GM12801 (cell line): ENCODE measurements at regions not wholly inside any gene's neighbourhood (a gene's known extent, or its start where the extent isn't known, plus 50 kb on each side); places are given as distances from the start of the nearest gene placed in this dataset.

Experiments
- TF ChIP-seq, protein P1 (sequence below): IDR thresholded peaks from one replicate; pipeline ENCODE4 v1.5.1; 2011; ENCODE audit warnings: control low read depth; ENCODE audit not compliant: insufficient read length; ENCODE audit errors: extremely low read depth

DNA sequence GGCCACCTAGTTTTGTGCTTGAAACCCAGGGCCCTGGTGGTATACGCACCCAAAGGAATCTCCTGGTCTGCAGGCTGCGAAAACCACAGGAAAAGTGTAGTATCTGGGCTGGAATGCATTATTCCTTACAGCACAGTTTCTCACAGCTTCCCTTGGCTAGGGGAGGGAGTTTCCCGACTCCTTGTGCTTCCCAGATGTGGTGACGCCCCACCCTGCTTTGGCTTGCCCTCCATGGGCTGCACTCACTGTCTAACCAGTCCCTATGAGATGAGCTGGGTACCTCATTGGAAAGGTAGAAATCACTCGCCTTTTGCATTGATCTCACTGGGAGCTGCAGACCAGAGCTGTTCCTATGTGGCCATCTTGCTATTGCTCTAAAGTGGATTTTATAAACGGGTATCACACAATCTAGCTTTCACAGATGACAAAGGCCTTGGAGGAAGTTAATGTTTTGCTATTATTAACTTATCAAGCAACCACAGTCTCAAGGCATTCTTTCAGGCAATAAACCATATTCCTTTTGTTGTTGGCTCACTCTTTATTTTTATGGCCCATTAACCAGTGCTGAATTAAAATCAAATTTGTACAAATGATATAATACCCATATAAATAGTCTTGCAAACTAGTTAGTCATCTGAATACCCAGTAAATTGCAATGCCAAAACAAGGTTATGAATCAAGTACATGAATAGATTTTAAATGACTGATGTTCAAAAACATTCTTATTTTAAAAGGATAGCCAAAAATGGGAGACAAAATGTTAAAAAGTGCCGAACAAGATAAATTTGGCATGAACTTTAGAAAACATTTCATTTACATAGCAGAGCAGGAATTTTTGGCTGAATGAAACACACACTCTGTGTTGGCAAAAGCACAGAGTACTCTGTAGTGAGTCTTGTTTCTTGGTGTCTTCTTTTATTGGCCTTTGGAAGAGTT is 475.4 kb upstream of the ARGLU1 start:
- TF ChIP-seq, protein P1, sequence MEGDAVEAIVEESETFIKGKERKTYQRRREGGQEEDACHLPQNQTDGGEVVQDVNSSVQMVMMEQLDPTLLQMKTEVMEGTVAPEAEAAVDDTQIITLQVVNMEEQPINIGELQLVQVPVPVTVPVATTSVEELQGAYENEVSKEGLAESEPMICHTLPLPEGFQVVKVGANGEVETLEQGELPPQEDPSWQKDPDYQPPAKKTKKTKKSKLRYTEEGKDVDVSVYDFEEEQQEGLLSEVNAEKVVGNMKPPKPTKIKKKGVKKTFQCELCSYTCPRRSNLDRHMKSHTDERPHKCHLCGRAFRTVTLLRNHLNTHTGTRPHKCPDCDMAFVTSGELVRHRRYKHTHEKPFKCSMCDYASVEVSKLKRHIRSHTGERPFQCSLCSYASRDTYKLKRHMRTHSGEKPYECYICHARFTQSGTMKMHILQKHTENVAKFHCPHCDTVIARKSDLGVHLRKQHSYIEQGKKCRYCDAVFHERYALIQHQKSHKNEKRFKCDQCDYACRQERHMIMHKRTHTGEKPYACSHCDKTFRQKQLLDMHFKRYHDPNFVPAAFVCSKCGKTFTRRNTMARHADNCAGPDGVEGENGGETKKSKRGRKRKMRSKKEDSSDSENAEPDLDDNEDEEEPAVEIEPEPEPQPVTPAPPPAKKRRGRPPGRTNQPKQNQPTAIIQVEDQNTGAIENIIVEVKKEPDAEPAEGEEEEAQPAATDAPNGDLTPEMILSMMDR = no peak

GRCh38 chr13:107035778-107036177 is 467.8 kb upstream of the ARGLU1 start:
- TF ChIP-seq, protein P1 = no peak

GRCh38 chr13:107035186-107035585 is 467.2 kb upstream of the ARGLU1 start:
- TF ChIP-seq, protein P1 = no peak

DNA sequence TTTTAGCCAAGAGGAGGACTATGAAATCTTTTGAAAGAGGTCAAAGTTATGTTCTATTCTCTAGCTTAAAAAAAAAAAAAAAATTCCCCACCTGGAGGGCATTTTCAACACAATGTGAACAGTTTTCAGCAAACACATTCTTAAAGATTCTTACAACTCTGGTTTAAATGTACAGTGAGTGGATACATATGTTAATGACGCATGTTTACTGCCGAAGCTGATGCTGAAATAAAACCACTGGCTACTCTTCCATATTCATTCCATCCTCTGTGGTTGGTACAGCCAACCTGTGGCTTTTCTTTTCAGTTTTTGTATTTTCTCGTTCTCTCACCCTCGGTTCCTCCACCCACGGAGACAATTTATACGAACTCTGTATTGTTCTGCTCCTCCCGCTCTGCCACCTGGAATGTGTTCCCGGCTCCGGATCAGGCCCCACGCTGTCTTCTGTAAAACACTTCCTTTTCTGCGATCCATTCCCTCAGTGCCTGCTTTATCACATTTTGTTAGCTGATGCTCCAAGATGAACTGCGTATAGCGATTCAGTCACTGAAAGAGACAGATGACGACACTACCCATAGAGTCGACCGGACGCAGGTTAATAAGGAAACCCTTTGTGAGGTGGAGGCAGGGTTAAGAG is 466.4 kb upstream of the ARGLU1 start:
- TF ChIP-seq, protein P1 = no peak

DNA sequence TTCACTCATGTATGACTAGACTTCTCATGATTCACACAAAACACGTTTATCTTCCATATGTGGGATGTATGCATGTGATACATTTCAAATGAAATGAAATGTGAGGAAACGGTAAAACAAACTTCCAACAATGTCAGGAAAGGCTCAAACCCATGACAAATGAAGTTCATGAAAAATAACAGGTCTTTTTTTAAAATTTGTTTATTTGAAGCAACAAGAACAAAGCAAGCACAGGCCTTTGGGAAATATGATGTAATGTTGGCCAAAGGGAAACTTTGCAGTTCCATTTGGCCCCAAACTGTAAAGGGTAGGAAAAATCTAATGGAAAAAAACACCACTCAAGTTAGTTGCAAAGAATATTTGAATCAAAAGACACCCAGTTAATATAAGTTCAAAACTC is 463.8 kb upstream of the ARGLU1 start:
- TF ChIP-seq, protein P1 = no peak

GRCh38 chr13:107028751-107029150 is 460.8 kb upstream of the ARGLU1 start:
- TF ChIP-seq, protein P1 = no peak

DNA sequence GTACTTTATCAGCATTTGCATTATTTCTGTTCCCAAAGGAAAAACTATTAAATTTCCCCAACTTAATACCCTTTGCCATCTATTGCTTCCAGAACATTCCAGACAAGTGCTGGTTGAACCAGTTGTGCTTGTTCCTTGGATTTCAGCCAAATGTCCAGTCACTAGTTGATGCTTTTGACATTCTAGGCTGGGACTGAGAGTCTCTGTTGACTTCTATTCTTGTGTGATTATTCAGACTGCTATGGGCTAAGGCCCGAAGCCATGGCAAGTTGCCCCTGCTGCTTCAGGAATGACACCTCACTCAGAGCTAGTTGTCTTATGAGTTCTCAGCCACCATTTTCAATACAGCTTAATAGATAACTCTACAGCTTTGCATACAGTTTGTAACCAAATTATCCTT is 458.1 kb upstream of the ARGLU1 start:
- TF ChIP-seq, protein P1 = no peak
